KMS-11 (cell line): ENCODE measurements at regions not wholly inside any gene's neighbourhood (a gene's known extent, or its start where the extent isn't known, plus 50 kb on each side); places are given as distances from the start of the nearest gene placed in this dataset.

Source experiments
- H2AFZ ChIP-seq: fragments of 200-600 bp; sonication (generic); 2 replicates; pipeline ENCODE4 v1.6.1; 2016; ENCODE audit warnings: antibody characterized with exemption, mixed run types, low read depth
- H3K27ac ChIP-seq: fragments of 200-600 bp; sonication (generic); 2 replicates; pipeline ENCODE4 v1.6.1; 2016; ENCODE audit warnings: mild to moderate bottlenecking, mixed run types
- H3K27me3 ChIP-seq: fragments of 200-600 bp; sonication (generic); 2 replicates; pipeline ENCODE4 v1.6.1; 2017; ENCODE audit warnings: mild to moderate bottlenecking, low read depth, mixed run types, moderate library complexity; ENCODE audit not compliant: insufficient read depth
- H3K36me3 ChIP-seq: fragments of 200-600 bp; sonication (generic); 2 replicates; pipeline ENCODE4 v1.6.1; 2017; ENCODE audit warnings: mild to moderate bottlenecking, mixed run types; ENCODE audit not compliant: insufficient read depth
- H3K4me1 ChIP-seq: fragments of 200-600 bp; sonication (generic); 2 replicates; pipeline ENCODE4 v1.6.1; 2016; ENCODE audit warnings: mild to moderate bottlenecking, low read depth, mixed run types; ENCODE audit not compliant: poor library complexity, severe bottlenecking
- H3K4me2 ChIP-seq: fragments of 200-600 bp; sonication (generic); 2 replicates; pipeline ENCODE4 v1.7.0; 2016; ENCODE audit warnings: mild to moderate bottlenecking, mixed run types
- H3K4me3 ChIP-seq: fragments of 200-600 bp; sonication (generic); IDR thresholded peaks from 2 replicates; pipeline ENCODE4 v1.6.1; 2017; ENCODE audit warnings: low read depth, low read length, mixed read lengths; ENCODE audit not compliant: insufficient read depth
- H3K79me2 ChIP-seq: fragments of 200-600 bp; sonication (generic); 2 replicates; pipeline ENCODE4 v1.6.1; 2016; ENCODE audit warnings: low read depth, mixed run types; ENCODE audit not compliant: insufficient read depth
- H3K9ac ChIP-seq: fragments of 200-600 bp; sonication (generic); 2 replicates; pipeline ENCODE4 v1.6.1; 2016; ENCODE audit warnings: mild to moderate bottlenecking, mixed run types
- H4K20me1 ChIP-seq: fragments of 200-600 bp; sonication (generic); 2 replicates; pipeline ENCODE4 v1.6.1; 2016; ENCODE audit warnings: mild to moderate bottlenecking, mixed run types; ENCODE audit not compliant: insufficient read depth
- CTCF ChIP-seq: fragments of 200-600 bp; sonication (generic); conservative IDR thresholded peaks from 2 replicates; pipeline ENCODE4 v1.6.1; 2017; ENCODE audit warnings: low read depth, mild to moderate bottlenecking, antibody characterized with exemption, low read length, moderate library complexity, mixed read lengths

GRCh38 chr21:40926238-40926637 is 79.3 kb upstream of the DSCAM start:
- H3K4me1 ChIP-seq: no peaks in the 10 kb centered on the region
- H3K4me2 ChIP-seq: no peak overlapping the region
- H3K9ac ChIP-seq: no peak overlapping the region
- no peaks in the 10 kb centered on the region for H3K27me3 ChIP-seq
- no peak overlapping the region for H3K4me3 ChIP-seq
- TF ChIP-seq CTCF: no peak
- no peaks in the 10 kb centered on the region for H3K79me2 ChIP-seq
- H3K36me3 ChIP-seq: no peaks in the 10 kb centered on the region
- no peak overlapping the region for H2AFZ ChIP-seq
- no peaks in the 10 kb centered on the region for H4K20me1 ChIP-seq
- no peak overlapping the region for H3K27ac ChIP-seq

DNA sequence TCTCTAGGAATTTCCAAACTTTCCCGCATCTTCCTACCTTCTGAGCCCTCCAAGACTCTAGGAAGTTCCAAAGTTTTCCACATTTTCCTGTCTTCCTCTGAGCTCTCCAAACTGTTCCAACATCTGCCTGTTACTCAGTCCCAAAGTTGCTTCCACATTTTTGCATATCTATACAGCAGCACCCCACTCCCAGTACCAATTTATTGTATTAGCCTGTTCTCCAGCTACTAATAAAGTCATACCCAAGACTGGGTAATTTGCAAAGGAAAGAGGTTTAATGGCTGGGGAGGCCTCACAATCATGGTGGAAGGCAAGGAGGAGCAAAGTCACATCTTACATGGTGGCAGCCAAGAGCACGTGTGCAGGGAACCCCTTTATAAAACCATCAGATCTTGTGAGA is 82.9 kb upstream of the DSCAM start:
- Histone ChIP-seq H3K27me3 (no peaks in the 10 kb centered on the region), H3K4me1 (no peaks in the 10 kb centered on the region), H3K4me3 (no peak overlapping the region), H3K4me2 (no peak overlapping the region), H3K79me2 (no peaks in the 10 kb centered on the region), H4K20me1 (no peaks in the 10 kb centered on the region), H3K9ac (no peak overlapping the region), H3K36me3 (no peaks in the 10 kb centered on the region), H3K27ac (no peak overlapping the region), H2AFZ (no peak overlapping the region)
- TF ChIP-seq CTCF: no peak

DNA sequence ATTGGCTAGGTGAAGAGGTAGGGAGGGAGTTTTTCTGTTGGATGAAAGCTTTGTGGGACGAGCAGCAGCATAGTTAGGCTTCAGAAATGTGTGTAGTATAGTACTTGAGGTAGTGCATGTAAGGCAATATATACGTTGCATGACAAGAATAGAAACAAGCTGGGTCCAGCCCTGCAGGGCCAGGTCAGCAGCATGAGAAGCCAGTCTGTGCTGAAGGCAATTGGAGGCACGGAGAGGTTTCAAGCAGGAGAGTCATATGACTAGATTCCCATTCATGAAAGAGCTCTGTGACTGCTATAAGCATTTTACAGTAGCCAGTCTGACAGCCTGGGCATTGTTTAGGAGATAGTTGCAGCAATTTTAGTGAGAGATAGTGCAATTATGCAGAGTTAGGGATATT is 84.2 kb upstream of the DSCAM start:
- no peak for TF ChIP-seq CTCF
- H3K79me2 ChIP-seq: no peaks in the 10 kb centered on the region
- no peaks in the 10 kb centered on the region for H3K27me3 ChIP-seq
- no peak overlapping the region for H3K4me2 ChIP-seq
- H3K27ac ChIP-seq: no peak overlapping the region
- H3K4me3 ChIP-seq: no peak overlapping the region
- H3K4me1 ChIP-seq: no peaks in the 10 kb centered on the region
- H4K20me1 ChIP-seq: no peaks in the 10 kb centered on the region
- no peaks in the 10 kb centered on the region for H3K36me3 ChIP-seq
- H3K9ac ChIP-seq: no peak overlapping the region
- no peak overlapping the region for H2AFZ ChIP-seq

DNA sequence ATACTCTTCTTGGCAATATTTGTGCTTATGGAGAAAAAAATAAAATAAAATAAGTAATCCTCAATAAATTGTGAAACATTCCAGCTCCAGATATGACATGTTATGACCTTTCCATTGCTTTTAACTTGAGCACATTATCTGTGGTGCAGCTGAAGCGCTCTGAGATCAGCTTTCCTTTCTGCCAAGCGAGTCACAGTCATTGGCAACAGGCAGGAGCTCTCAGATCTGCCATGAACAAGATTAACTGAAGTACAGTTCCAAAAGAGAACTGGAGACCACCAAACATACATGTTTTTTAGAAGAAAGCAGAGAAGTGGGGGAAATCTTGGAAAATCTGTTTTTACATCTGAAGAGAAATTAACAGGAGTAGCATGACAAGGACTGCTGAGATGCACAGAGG is 89.2 kb upstream of the DSCAM start:
- H3K4me3 ChIP-seq: no peak overlapping the region
- no peaks in the 10 kb centered on the region for H3K36me3 ChIP-seq
- H3K4me1 ChIP-seq: no peaks in the 10 kb centered on the region
- H2AFZ ChIP-seq: no peak overlapping the region
- H3K27me3 ChIP-seq: no peaks in the 10 kb centered on the region
- no peak overlapping the region for H3K27ac ChIP-seq
- no peaks in the 10 kb centered on the region for H3K79me2 ChIP-seq
- H3K9ac ChIP-seq: no peak overlapping the region
- no peaks in the 10 kb centered on the region for H4K20me1 ChIP-seq
- no peak for TF ChIP-seq CTCF
- no peak overlapping the region for H3K4me2 ChIP-seq
